SK-N-SH (cell line): ENCODE measurements at regions not wholly inside any gene's neighbourhood (a gene's known extent, or its start where the extent isn't known, plus 50 kb on each side); places are given as distances from the start of the nearest gene placed in this dataset.

Experiments
- CTCF ChIA-PET: fragments of 300-600, 350-600 bp; formaldehyde crosslinking; extraction: SDS; loops from one replicate; lab custom pipeline; 2021; lab: Yijun Ruan, JAX
- POLR2A ChIA-PET: fragments of 350-600 bp; sonication (Branson Sonifier 250); formaldehyde crosslinking; extraction: SDS; loops from one replicate; lab custom pipeline; 2020; ENCODE audit warnings: antibody characterized with exemption, inconsistent platforms; lab: Yijun Ruan, JAX
- DNase-seq: peaks from one replicate; pipeline ENCODE4 v3.0.0; 2012
- H2AFZ ChIP-seq: fragments of 200-600 bp; sonication (generic); 2 replicates; pipeline ENCODE4 v1.8.1; 2016; ENCODE audit warnings: antibody characterized with exemption, mild to moderate bottlenecking, low read depth
- H3F3A ChIP-seq: fragments of 200-600 bp; sonication (generic); replicated peaks from 2 replicates; pipeline ENCODE3; 2016; ENCODE audit warnings: antibody characterized with exemption, mild to moderate bottlenecking; ENCODE audit not compliant: insufficient read depth
- H3K27ac ChIP-seq, 2 experiments: fragments of 200-500 bp in 1 of 2; fragments of 200-600 bp in 1 of 2; sonication (Bioruptor generic) in 1 of 2; sonication (generic), shearing (Covaris generic) in 1 of 2; 2 replicates each; pipeline versions ENCODE4 v1.5.1 to v1.6.1; 2014 to 2016; ENCODE audit warnings: low read depth in 2 of 2, inconsistent platforms in 1 of 2, low read length in 1 of 2, mild to moderate bottlenecking in 1 of 2, mixed read lengths in 1 of 2
- H3K27me3 ChIP-seq: fragments of 200-600 bp; sonication (generic), shearing (Covaris generic); 2 replicates; pipeline ENCODE4 v1.6.1; 2016; ENCODE audit warnings: mixed run types; ENCODE audit not compliant: insufficient read depth
- H3K36me3 ChIP-seq, 2 experiments: fragments of 200-500 bp in 1 of 2; fragments of 200-600 bp in 1 of 2; sonication (Bioruptor generic) in 1 of 2; sonication (generic) in 1 of 2; replicated peaks in 1 of 2; 2 replicates each; pipeline versions ENCODE3 to v1.5.1; 2014 to 2016; ENCODE audit warnings: low read length in 1 of 2, mild to moderate bottlenecking in 1 of 2; ENCODE audit not compliant: insufficient read depth in 2 of 2, control insufficient read depth in 1 of 2
- H3K4me1 ChIP-seq, 2 experiments: fragments of 200-500 bp in 1 of 2; fragments of 200-600 bp in 1 of 2; sonication (Bioruptor generic) in 1 of 2; sonication (generic), shearing (Covaris generic) in 1 of 2; 2 replicates each; pipeline versions ENCODE4 v1.5.1 to v1.6.1; 2014 to 2016; ENCODE audit warnings: low read depth in 1 of 2, low read length in 1 of 2, mixed run types in 1 of 2; ENCODE audit not compliant: insufficient read depth in 2 of 2, control insufficient read depth in 1 of 2
- H3K4me2 ChIP-seq: fragments of 200-600 bp; sonication (generic), shearing (Covaris generic); 2 replicates; pipeline ENCODE4 v1.6.1; 2017; ENCODE audit warnings: mixed run types
- H3K4me3 ChIP-seq, 2 experiments: fragments of 200-500 bp in 1 of 2; fragments of 200-600 bp in 1 of 2; sonication (Bioruptor generic) in 1 of 2; sonication (generic), shearing (Covaris generic) in 1 of 2; 2 replicates each; pipeline versions ENCODE4 v1.5.1 to v1.8.1; 2014 to 2016; ENCODE audit warnings: low read depth in 2 of 2, inconsistent platforms in 1 of 2, low read length in 1 of 2, mild to moderate bottlenecking in 1 of 2, mixed read lengths in 1 of 2, moderate library complexity in 1 of 2
- H3K79me2 ChIP-seq: fragments of 200-600 bp; sonication (generic); 2 replicates; pipeline ENCODE4 v1.8.1; 2017; ENCODE audit warnings: mild to moderate bottlenecking; ENCODE audit not compliant: insufficient read depth
- H3K9ac ChIP-seq: fragments of 200-600 bp; sonication (generic); 2 replicates; pipeline ENCODE4 v1.6.1; 2017; ENCODE audit warnings: mixed run types
- H3K9me2 ChIP-seq: fragments of 200-600 bp; sonication (generic); 2 replicates; pipeline ENCODE4 v1.6.1; 2017; ENCODE audit warnings: mixed run types
- H3K9me3 ChIP-seq: fragments of 200-600 bp; sonication (generic); 2 replicates; pipeline ENCODE4 v1.6.1; 2017; ENCODE audit warnings: mixed run types, mild to moderate bottlenecking, moderate library complexity
- H4K20me1 ChIP-seq: fragments of 200-600 bp; sonication (generic); 2 replicates; pipeline ENCODE4 v1.6.1; 2017; ENCODE audit warnings: mild to moderate bottlenecking, mixed run types; ENCODE audit not compliant: insufficient read depth
- CHD2 ChIP-seq: fragments of 150-350 bp; IDR thresholded peaks from 2 replicates; pipeline ENCODE4 v1.6.1; 2018; ENCODE audit warnings: low read length; ENCODE audit not compliant: partially characterized antibody
- CTCF ChIP-seq: fragments of 200-600 bp; sonication (generic); IDR thresholded peaks from 2 replicates; pipeline ENCODE4 v1.6.1; 2017; ENCODE audit warnings: antibody characterized with exemption, mild to moderate bottlenecking, moderate library complexity
- MEF2A ChIP-seq: IDR thresholded peaks from 2 replicates; pipeline ENCODE4 v1.4.0; 2012; ENCODE audit warnings: low read depth, borderline replicate concordance
- RCOR1 ChIP-seq: fragments of 150-350 bp; IDR thresholded peaks from 2 replicates; pipeline ENCODE4 v1.6.1; 2017; ENCODE audit warnings: antibody characterized with exemption, low read length
- REST ChIP-seq: IDR thresholded peaks from 2 replicates; pipeline ENCODE4 v1.6.1; 2012; ENCODE audit warnings: mild to moderate bottlenecking, low read depth, low read length, moderate library complexity
- RFX5 ChIP-seq: IDR thresholded peaks from 2 replicates; pipeline ENCODE4 v1.6.1; 2012; ENCODE audit warnings: mild to moderate bottlenecking, improper control_type of control experiment, low read length
- SIN3A ChIP-seq: IDR thresholded peaks from 2 replicates; pipeline ENCODE4 v1.6.1; 2012; ENCODE audit warnings: low read depth, mild to moderate bottlenecking, low read length, moderate library complexity, borderline replicate concordance
- SMC3 ChIP-seq: IDR thresholded peaks from 2 replicates; pipeline ENCODE4 v1.6.1; 2012; ENCODE audit warnings: low read depth, low read length, improper control_type of control experiment
- TAF1 ChIP-seq: IDR thresholded peaks from 2 replicates; pipeline ENCODE4 v1.6.1; 2012; ENCODE audit warnings: low read depth, mild to moderate bottlenecking, low read length, moderate library complexity, borderline replicate concordance
- TEAD4 ChIP-seq: IDR thresholded peaks from 2 replicates; pipeline ENCODE4 v1.4.0; 2012; ENCODE audit warnings: mild to moderate bottlenecking, borderline replicate concordance; ENCODE audit not compliant: insufficient read depth
- YY1 ChIP-seq: IDR thresholded peaks from 2 replicates; pipeline ENCODE4 v1.4.0; 2012; ENCODE audit warnings: low read depth, mild to moderate bottlenecking
- ZBTB33 ChIP-seq: IDR thresholded peaks from 2 replicates; pipeline ENCODE4 v1.4.0; 2012; ENCODE audit warnings: low read depth, borderline replicate concordance
- WGBS: methylation state at CpG from one replicate; pipeline ENCODE4 v1.1.6; 2017; ENCODE audit warnings: low lambda C conversion rate; 5-methylcytosine and 5-hydroxymethylcytosine counted together
- TF ChIP-seq, protein P1 (sequence below): IDR thresholded peaks from 2 replicates; pipeline ENCODE4 v1.4.0; 2012; ENCODE audit warnings: low read depth, borderline replicate concordance

DNA sequence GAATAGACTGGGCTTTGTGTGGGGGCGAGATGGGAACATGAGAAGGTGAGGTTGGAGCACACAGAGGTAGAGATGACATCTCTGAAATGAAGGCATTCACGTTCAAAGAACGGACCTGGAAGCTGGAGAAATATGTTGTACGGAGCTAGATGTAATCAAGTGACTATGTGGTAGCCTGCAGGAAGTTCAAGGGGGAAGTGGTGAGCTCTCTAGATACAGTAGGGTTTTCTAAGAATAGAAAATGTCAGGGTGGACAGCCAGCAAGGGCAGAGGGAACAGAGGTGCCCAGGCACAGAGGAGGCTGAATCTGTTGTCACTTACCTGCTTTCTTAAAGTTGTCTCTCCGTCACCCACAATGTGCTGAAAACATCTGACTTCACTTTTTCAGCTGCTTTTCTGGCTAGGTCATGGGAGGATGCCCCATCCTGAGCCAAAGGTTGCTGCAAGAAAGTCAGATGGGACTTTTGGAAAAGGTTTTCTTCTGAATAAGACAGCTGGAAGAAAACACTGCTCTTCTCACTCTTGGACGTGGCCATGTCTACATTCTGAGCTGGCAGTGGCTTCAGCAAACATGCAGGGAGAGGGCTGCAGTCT is 171.5 kb upstream of the B3GAT1 start:
- CTCF ChIA-PET: interaction anchor here (1.0 kb wide), 1 partner anchor 8 kb away, joined by 3 read pairs; no protein-coding TSS in a partner anchor
- no peak for TF ChIP-seq RCOR1
- TF ChIP-seq, protein P1, sequence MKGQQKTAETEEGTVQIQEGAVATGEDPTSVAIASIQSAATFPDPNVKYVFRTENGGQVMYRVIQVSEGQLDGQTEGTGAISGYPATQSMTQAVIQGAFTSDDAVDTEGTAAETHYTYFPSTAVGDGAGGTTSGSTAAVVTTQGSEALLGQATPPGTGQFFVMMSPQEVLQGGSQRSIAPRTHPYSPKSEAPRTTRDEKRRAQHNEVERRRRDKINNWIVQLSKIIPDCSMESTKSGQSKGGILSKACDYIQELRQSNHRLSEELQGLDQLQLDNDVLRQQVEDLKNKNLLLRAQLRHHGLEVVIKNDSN: no peak
- TF ChIP-seq MEF2A: no peak
- no peak for TF ChIP-seq RFX5
- no peak for TF ChIP-seq CTCF
- TF ChIP-seq ZBTB33: no peak
- no peak for TF ChIP-seq SMC3
- no peak for TF ChIP-seq SIN3A
- TF ChIP-seq YY1: no peak
- no peak for TF ChIP-seq CHD2
- whole genome bisulfite sequencing: 21% methylated on average over 6 of the region's 6 CpGs

DNA sequence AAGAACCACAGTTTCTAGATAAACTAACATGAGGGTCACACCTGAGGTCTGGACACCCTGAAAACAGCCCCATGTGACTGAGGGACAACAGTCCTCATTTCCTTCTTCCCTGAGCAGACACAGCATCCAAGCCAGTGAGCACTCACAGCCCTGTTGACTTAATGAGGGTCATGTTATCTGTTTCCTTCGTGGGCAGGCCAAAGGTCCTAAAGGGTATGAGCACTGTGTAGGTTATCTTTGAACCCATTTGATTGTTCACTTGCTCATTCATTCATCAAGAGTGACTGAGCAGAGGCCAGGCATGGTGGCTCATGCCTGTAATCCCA is 170.7 kb upstream of the B3GAT1 start:
- no peak overlapping the region for H3K27ac ChIP-seq

More for the DNA sequence above, 171.5 kb upstream of the B3GAT1 start:
- Histone ChIP-seq H3K4me3 (no peak overlapping the region), H3K79me2 (no peaks in the 10 kb centered on the region), H3K4me1 (peaks cover 0 to 26% of the 10 kb centered on the region in 2 experiments; a peak in 1 of 4 replicates), H4K20me1 (no peaks in the 10 kb centered on the region), H3K4me2 (no peak overlapping the region), H3K9me2 (no peaks in the 10 kb centered on the region), H3K9me3 (no peaks in the 10 kb centered on the region), H3F3A (no peaks in the 10 kb centered on the region), H2AFZ (no peak overlapping the region), H3K27me3 (no peaks in the 10 kb centered on the region), H3K27ac (no peak overlapping the region), H3K36me3 (no peaks in the 10 kb centered on the region), H3K9ac (no peak overlapping the region)
- POLR2A ChIA-PET: no interaction called here
- DNase-seq: no peak

More for the DNA sequence above, 170.7 kb upstream of the B3GAT1 start:
- Histone ChIP-seq H3K36me3 (no peaks in the 10 kb centered on the region), H3K4me3 (no peak overlapping the region), H3K4me2 (no peak overlapping the region), H3K4me1 (peaks cover 0 to 26% of the 10 kb centered on the region in 2 experiments; a peak in 1 of 4 replicates), H3F3A (no peaks in the 10 kb centered on the region), H2AFZ (no peak overlapping the region), H3K79me2 (no peaks in the 10 kb centered on the region), H3K27me3 (no peaks in the 10 kb centered on the region), H3K9me2 (no peaks in the 10 kb centered on the region), H3K9me3 (no peaks in the 10 kb centered on the region), H3K9ac (no peak overlapping the region), H4K20me1 (no peaks in the 10 kb centered on the region)
- WGBS: 0% methylated on average over 1 of the region's 1 CpG
- no peak for DNase-seq
- no peak for TF ChIP-seq SMC3
- no peak for TF ChIP-seq RFX5
- TF ChIP-seq TAF1: no peak
- no peak for TF ChIP-seq REST
- no peak for TF ChIP-seq TEAD4
- CTCF ChIA-PET: no interaction called here
- POLR2A ChIA-PET: no interaction called here
